ENCODE measurements at regions not wholly inside any gene's neighbourhood (a gene's known extent, or its start where the extent isn't known, plus 50 kb on each side); places are given as distances from the start of the nearest gene placed in this dataset.

- TF ChIP-seq THRB (CRISPR knock-in tag; conservative IDR thresholded peaks at IDR 0.05) (no peak), ZNF23 (CRISPR knock-in tag; IDR thresholded peaks at IDR 0.05) (no peak), DMBX1 (CRISPR knock-in tag; IDR thresholded peaks at IDR 0.05; ENCODE audit: borderline replicate concordance) (no peak)
Measured at GRCh38 chr9:105138306-105138801, 106.1 kb upstream of the SLC44A1 start (continued).

GRCh38 chr9:105141146-105141975 is 103.1 kb upstream of the SLC44A1 start:
- no peak for DNase-seq (ENCODE audit: extremely low read depth in 1 of 4, low spot score in 3 of 4)
- CTCF ChIA-PET (ENCODE audit: low intra/inter-chr PET ratio): no interaction called here
- WGBS (ENCODE audit: insufficient coverage, low coverage, missing lambda C conversion rate): 2% methylated on average over 5 of the region's 5 CpGs
- ATAC-seq: no peak
- Histone ChIP-seq H3K79me2 (ENCODE audit: control insufficient read depth, insufficient read depth, low read length) (no peaks in the 10 kb centered on the region), H3K9me1 (ENCODE audit: control insufficient read depth, insufficient read depth, low read length) (no peaks in the 10 kb centered on the region), H4K20me1 (replicated peaks; ENCODE audit: control insufficient read depth, insufficient read depth, low read length) (no peaks in the 10 kb centered on the region), H3K4me1 (replicated peaks in 1 of 2; ENCODE audit: control insufficient read depth in 2 of 2, insufficient read depth in 2 of 2, low read length in 2 of 2) (no peaks in the 10 kb centered on the region), H2AFZ (ENCODE audit: low read depth, low read length) (no peak overlapping the region), H3K27me3 (ENCODE audit: control insufficient read depth in 2 of 2, insufficient read depth in 2 of 2, low read length in 2 of 2) (peaks cover 0 to 5% of the 10 kb centered on the region in 2 experiments; a peak in 3 of 5 replicates), H3K4me3 (no peak overlapping the region), H3K27ac (ENCODE audit: extremely low read depth, low read depth, low read length) (no peak overlapping the region), H3K4me2 (ENCODE audit: insufficient read depth, low read length) (no peak overlapping the region), H3K9me3 (replicated peaks; ENCODE audit: control insufficient read depth, insufficient read depth, low read depth, low read length) (no peaks in the 10 kb centered on the region), H3K9ac (ENCODE audit: insufficient read depth in 1 of 2, low read depth in 2 of 2, low read length in 2 of 2) (no peak overlapping the region), H3K36me3 (ENCODE audit: control insufficient read depth, insufficient read depth, low read length) (no peaks in the 10 kb centered on the region)
- no TSS peak for BruUV-seq (replicated peaks)
- in situ Hi-C loops (cut with MboI) (no loop called here), intact Hi-C loops (cut with micrococcal nuclease) (no loop called here)
- TF ChIP-seq TAL1 (IDR thresholded peaks at IDR 0.05) (no peak), ZNF253 (CRISPR knock-in tag; conservative IDR thresholded peaks at IDR 0.05) (no peak), ADNP (tag; IDR thresholded peaks at IDR 0.05) (no peak), CEBPG (CRISPR knock-in tag; IDR thresholded peaks at IDR 0.05) (no peak), CEBPG (tag; conservative IDR thresholded peaks at IDR 0.05 in 1 of 2, IDR thresholded peaks at IDR 0.05 in 1 of 2) (no peak), NFE2 (IDR thresholded peaks at IDR 0.05; ENCODE audit: low read depth) (no peak), CHD4 (IDR thresholded peaks at IDR 0.05; ENCODE audit: insufficient read depth, insufficient replicate concordance, low read depth, low read length, poor library complexity, severe bottlenecking) (no peak), ZBTB9 (CRISPR knock-in tag; IDR thresholded peaks at IDR 0.05) (no peak), KLF13 (tag; IDR thresholded peaks at IDR 0.05; ENCODE audit: borderline replicate concordance, low read depth) (no peak), ZNF282 (CRISPR knock-in tag; IDR thresholded peaks at IDR 0.05) (no peak), ID3 (CRISPR knock-in tag; IDR thresholded peaks at IDR 0.05) (no peak), ID3 (tag; IDR thresholded peaks at IDR 0.05) (no peak), RB1 (IDR thresholded peaks at IDR 0.05; ENCODE audit: low read depth) (no peak), HNRNPH1 (optimal IDR thresholded peaks at IDR 0.05; ENCODE audit: low read depth, low read length) (no peak)
- POLR2A ChIA-PET: interaction anchor here (0.5 to 1.4 kb wide), 2 partner anchors 8 to 110 kb away, joined by 3 to 4 read pairs; no protein-coding TSS in a partner anchor
- FAIRE-seq: no peak

Measured in K562 (cell line).